Transverse colon (tissue), 4 donors: ENCODE measurements at regions not wholly inside any gene's neighbourhood (a gene's known extent, or its start where the extent isn't known, plus 50 kb on each side); places are given as distances from the start of the nearest gene placed in this dataset.

ENCODE experiments used
- CTCF ChIP-seq, 5 experiments: fragments of 200-600 bp in 3 of 5; fragments of 450-650 bp in 2 of 5; sonication (generic) in 3 of 5; IDR thresholded peaks; 1 replicate in 2 of 5; 2 replicates in 3 of 5; pipeline ENCODE4 v1.5.1; 2016 to 2017; ENCODE audit warnings: antibody characterized with exemption in 5 of 5, inconsistent platforms in 3 of 5, mild to moderate bottlenecking in 2 of 5, moderate library complexity in 1 of 5
- EP300 ChIP-seq: sonication (generic); formaldehyde crosslinking; IDR thresholded peaks from one replicate; pipeline ENCODE4 v1.6.1; 2017; ENCODE audit warnings: antibody characterized with exemption, low read depth
- POLR2AphosphoS5 ChIP-seq, 3 donors: sonication (generic); formaldehyde crosslinking; IDR thresholded peaks; one replicate each; pipeline ENCODE4 v1.6.1; 2016; ENCODE audit warnings: antibody characterized with exemption in 3 of 3

GRCh38 chrY:15292881-15293280 is 768.6 kb downstream of the NLGN4Y start:
- TF ChIP-seq EP300 = no peak
- no peak for TF ChIP-seq CTCF (IDR thresholded peaks at IDR 0.05)
- no peak for TF ChIP-seq POLR2AphosphoS5 (IDR thresholded peaks at IDR 0.05)
